GM19395 (cell line): ENCODE measurements at regions not wholly inside any gene's neighbourhood (a gene's known extent, or its start where the extent isn't known, plus 50 kb on each side); places are given as distances from the start of the nearest gene placed in this dataset.

ENCODE experiments used
- ATAC-seq: cut with Tn5 transposase; IDR thresholded peaks from one replicate; pipeline ENCODE4 v1.9.1; 2021; ENCODE audit warnings: mild to moderate bottlenecking, moderate library complexity; ENCODE audit not compliant: unreplicated experiment

GRCh38 chr3:130839813-130840212 lies 54.1 kb upstream of the ATP2C1 start:
- ATAC-seq: peak; percentile 89

- no peak for ATAC-seq
Observed at GRCh38 chr3:130841357-130841756, 52.5 kb upstream of the ATP2C1 start.

GRCh38 chr3:130843441-130843840 lies 50.4 kb upstream of the ATP2C1 start:
- ATAC-seq: no peak
